Tibial artery (tissue), 4 donors: ENCODE measurements at regions not wholly inside any gene's neighbourhood (a gene's known extent, or its start where the extent isn't known, plus 50 kb on each side); places are given as distances from the start of the nearest gene placed in this dataset.

Experiments
- DNase-seq, 2 donors: peaks; one replicate each; pipeline ENCODE4 v3.0.0-alpha.2; 2019
- H3K27ac ChIP-seq, 2 donors: fragments of 200-600 bp; sonication (generic) in 1 of 2; 1 replicate in 1 of 2; 2 replicates in 1 of 2; pipeline ENCODE4 v1.5.1; 2018 to 2019; ENCODE audit warnings: mild to moderate bottlenecking in 1 of 2
- H3K27me3 ChIP-seq, 2 donors: fragments of 200-600 bp; sonication (generic) in 1 of 2; one replicate each; pipeline versions ENCODE4 v1.5.1 to v1.6.0; 2016 to 2019
- H3K36me3 ChIP-seq, 3 donors: fragments of 200-600 bp; sonication (generic) in 2 of 3; one replicate each; pipeline ENCODE4 v1.5.1; 2016 to 2019; ENCODE audit warnings: mild to moderate bottlenecking in 2 of 3
- H3K4me1 ChIP-seq, 4 donors: fragments of 200-600 bp; sonication (generic) in 2 of 4; 1 replicate in 3 of 4; 2 replicates in 1 of 4; pipeline ENCODE4 v1.5.1; 2016 to 2019
- H3K4me3 ChIP-seq, 2 donors: fragments of 200-600 bp; sonication (generic) in 1 of 2; 1 replicate in 1 of 2; 2 replicates in 1 of 2; pipeline ENCODE4 v1.5.1; 2018 to 2019; ENCODE audit warnings: mild to moderate bottlenecking in 2 of 2
- H3K9me3 ChIP-seq, 3 donors: fragments of 200-600 bp; sonication (generic) in 1 of 3; one replicate each; pipeline ENCODE4 v1.5.1; 2016 to 2019
- intact Hi-C: fragments of 100-400 bp; cut with DNase I; formaldehyde crosslinking; loops from one replicate; pipeline ENCODE4 v1.15.0; 2023; ENCODE audit warnings: low total_unique reads
- TF ChIP-seq, protein P1 (sequence below), 2 experiments: fragments of 200-600 bp in 1 of 2; fragments of 450-650 bp in 1 of 2; IDR thresholded peaks; one replicate each; pipeline ENCODE4 v1.5.1; 2017 to 2019; ENCODE audit warnings: antibody characterized with exemption in 2 of 2, mild to moderate bottlenecking in 1 of 2, moderate library complexity in 1 of 2

DNA sequence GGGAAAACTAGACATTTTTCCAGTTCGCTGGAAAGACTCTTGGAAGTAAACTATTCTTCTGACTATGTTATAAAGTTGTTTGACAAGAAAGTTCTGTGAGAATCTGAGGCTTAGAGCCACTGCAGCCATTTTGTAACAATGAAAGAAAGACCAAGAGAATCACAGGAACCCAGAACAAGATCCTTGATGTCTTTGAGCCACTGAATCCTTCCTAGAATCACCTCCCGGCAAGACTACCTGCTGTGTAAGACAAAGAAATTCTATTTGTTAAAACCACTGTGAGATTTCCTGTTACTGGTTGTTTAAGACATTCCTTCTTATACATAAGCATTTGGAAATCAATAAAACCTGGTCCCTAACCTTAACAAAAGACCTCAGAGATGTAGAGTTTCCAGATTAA, 175.7 kb upstream of the RASGEF1B start:
- H3K4me1 ChIP-seq = peaks cover 0 to 3% (median 1%) of the 10 kb centered on the region in 4 donors
- TF ChIP-seq, protein P1, sequence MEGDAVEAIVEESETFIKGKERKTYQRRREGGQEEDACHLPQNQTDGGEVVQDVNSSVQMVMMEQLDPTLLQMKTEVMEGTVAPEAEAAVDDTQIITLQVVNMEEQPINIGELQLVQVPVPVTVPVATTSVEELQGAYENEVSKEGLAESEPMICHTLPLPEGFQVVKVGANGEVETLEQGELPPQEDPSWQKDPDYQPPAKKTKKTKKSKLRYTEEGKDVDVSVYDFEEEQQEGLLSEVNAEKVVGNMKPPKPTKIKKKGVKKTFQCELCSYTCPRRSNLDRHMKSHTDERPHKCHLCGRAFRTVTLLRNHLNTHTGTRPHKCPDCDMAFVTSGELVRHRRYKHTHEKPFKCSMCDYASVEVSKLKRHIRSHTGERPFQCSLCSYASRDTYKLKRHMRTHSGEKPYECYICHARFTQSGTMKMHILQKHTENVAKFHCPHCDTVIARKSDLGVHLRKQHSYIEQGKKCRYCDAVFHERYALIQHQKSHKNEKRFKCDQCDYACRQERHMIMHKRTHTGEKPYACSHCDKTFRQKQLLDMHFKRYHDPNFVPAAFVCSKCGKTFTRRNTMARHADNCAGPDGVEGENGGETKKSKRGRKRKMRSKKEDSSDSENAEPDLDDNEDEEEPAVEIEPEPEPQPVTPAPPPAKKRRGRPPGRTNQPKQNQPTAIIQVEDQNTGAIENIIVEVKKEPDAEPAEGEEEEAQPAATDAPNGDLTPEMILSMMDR (IDR thresholded peaks at IDR 0.05) = no peak
- intact Hi-C loops = no loop called here
- DNase-seq = no peak
- no peaks in the 10 kb centered on the region for H3K9me3 ChIP-seq
- no peak overlapping the region for H3K27ac ChIP-seq
- H3K27me3 ChIP-seq = no peaks in the 10 kb centered on the region
- H3K36me3 ChIP-seq = no peaks in the 10 kb centered on the region
- no peak overlapping the region for H3K4me3 ChIP-seq

DNA sequence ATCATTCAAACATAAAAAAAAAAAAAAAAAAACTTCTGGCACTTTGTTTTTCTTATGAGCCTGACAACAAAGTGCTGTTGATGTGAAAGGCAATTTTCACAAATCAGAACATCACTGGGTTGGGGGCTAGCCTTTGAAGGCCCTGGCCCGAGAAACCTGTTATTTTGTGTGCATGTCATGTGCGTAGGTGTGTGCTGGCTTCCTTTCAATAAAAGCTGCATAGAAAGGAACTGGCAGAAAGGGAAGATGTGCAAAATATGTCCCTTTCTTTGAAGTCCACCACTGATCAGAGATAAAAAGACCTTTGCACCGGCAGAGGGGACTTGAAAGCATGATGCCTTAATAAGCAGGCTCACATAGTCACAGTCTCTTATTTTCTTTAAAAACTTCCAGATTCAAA, 170.8 kb upstream of the RASGEF1B start:
- H3K27me3 ChIP-seq = no peaks in the 10 kb centered on the region
- H3K9me3 ChIP-seq = no peaks in the 10 kb centered on the region
- intact Hi-C loops = no loop called here
- H3K27ac ChIP-seq = no peak overlapping the region
- H3K4me3 ChIP-seq = no peak overlapping the region
- no peak for DNase-seq
- TF ChIP-seq, protein P1 (IDR thresholded peaks at IDR 0.05) = no peak
- H3K36me3 ChIP-seq = no peaks in the 10 kb centered on the region
- no peaks in the 10 kb centered on the region for H3K4me1 ChIP-seq

DNA sequence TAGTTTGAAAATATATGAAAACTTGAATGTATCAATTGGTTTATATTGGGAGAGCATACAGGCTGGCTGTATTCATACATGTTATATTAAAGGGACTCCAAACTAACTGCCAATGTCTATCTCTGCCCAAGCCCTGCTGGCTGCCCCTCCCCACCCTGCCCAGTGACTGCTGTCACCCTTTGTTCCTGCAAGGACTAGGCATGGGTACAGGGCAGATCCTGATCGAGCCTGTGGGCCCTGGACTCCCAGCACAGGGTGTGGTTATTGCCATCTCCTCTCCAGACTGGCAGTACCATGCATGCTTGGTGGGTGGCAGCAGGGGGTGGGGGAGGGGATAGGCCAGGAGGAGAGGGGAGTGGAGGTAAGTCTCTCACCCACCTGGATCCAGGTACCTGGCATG, 167.5 kb upstream of the RASGEF1B start:
- Histone ChIP-seq H3K27me3 (no peaks in the 10 kb centered on the region), H3K36me3 (no peaks in the 10 kb centered on the region), H3K9me3 (no peaks in the 10 kb centered on the region), H3K4me1 (no peaks in the 10 kb centered on the region), H3K4me3 (no peak overlapping the region), H3K27ac (no peak overlapping the region)
- DNase-seq = no peak
- TF ChIP-seq, protein P1 (IDR thresholded peaks at IDR 0.05) = no peak
- intact Hi-C loops = no loop called here

DNA sequence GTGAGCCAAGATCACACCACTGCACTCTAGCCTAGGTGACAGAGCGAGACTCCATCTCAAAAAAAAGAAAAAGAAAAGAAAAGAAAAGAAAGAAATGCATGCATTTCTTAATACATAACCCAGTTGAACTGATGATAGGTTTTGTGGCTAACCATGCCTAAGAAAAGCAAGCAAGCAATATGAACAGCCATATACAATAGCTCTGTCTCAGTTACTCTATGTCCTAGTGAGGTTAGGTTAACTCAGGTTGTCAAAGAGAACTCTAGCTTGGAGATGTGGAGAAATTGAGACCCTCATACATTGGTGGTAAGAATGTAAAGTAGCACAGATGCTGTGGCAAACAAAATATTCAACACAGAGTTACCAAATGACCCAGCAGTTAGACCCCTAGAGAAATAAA, 167.0 kb upstream of the RASGEF1B start:
- no peak overlapping the region for H3K4me3 ChIP-seq
- H3K36me3 ChIP-seq = no peaks in the 10 kb centered on the region
- no peaks in the 10 kb centered on the region for H3K27me3 ChIP-seq
- TF ChIP-seq, protein P1 (IDR thresholded peaks at IDR 0.05) = no peak
- H3K9me3 ChIP-seq = no peaks in the 10 kb centered on the region
- no peak overlapping the region for H3K27ac ChIP-seq
- no peaks in the 10 kb centered on the region for H3K4me1 ChIP-seq
- intact Hi-C loops = no loop called here
- no peak for DNase-seq

DNA sequence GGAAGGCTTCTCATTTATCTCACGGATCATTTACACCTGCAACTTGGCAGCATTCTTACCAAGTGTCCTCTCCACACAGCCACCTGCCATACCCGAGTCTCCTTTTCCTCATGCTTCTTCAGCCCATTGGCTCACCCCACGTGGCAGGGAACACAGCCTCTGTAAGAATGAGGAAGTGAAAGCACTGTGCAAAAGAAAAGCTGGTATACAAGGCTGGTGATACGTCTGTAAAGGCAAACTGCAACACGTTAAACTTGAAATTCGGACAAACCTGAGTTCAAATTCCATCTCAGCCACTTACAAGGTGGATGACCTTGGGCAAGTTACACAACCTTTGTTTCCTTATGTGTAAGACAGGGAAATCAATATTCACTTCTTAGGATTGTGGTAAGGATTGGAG, 164.0 kb upstream of the RASGEF1B start:
- Histone ChIP-seq H3K27me3 (no peaks in the 10 kb centered on the region), H3K9me3 (no peaks in the 10 kb centered on the region), H3K4me3 (no peak overlapping the region), H3K4me1 (peaks cover 0 to 7% (median 2%) of the 10 kb centered on the region in 4 donors), H3K36me3 (no peaks in the 10 kb centered on the region), H3K27ac (no peak overlapping the region)
- TF ChIP-seq, protein P1 (IDR thresholded peaks at IDR 0.05) = no peak
- intact Hi-C loops = no loop called here
- peak; percentile 67 to 76 for DNase-seq
